ENCODE measurements at regions not wholly inside any gene's neighbourhood (a gene's known extent, or its start where the extent isn't known, plus 50 kb on each side); places are given as distances from the start of the nearest gene placed in this dataset.
"Not testable (repeated sequence)": the region's sequence is repeated elsewhere in the genome, so short reads cannot be mapped to it uniquely, and the experiment has no call there.

DNA sequence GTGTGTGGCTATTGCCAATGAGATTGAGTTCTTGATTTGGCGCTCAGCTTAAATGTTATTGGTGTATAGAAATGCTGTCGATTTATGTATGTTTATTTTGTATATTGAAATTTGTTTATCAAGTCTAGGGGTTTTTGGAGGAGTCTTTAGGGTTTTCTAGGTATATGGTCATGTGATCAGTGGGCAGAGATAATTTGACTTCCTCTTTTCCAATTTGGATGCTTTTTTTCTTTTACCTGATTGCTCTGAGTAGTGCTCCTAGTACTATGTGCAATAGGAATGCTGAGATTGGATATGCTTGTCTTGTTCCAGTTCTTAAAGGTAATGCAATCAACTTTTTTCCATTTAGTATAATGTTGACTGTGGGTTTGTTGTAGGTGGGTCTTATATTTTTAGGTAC lies 99.8 kb upstream of the PMCH start:
- DNase-seq, result no peak

DNA sequence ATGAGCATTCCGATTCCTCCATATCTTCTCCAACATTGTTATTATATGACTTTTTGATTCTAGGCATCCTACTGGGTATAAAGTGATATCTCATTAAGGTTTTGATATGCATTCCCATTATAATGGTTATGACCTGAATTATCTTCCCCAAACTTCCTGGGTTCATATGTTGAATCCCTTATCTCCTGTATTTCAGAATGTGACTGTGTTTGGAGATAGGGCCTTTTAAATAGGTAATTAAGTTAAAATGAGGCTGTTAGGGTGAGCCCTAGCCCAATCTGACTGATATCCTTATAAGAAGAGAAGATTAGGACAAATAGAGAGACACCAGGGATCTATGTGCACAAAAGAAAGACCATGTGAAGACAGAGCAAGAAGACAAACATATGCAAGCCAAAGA lies 96.9 kb upstream of the PMCH start:
- no peak for DNase-seq

DNA sequence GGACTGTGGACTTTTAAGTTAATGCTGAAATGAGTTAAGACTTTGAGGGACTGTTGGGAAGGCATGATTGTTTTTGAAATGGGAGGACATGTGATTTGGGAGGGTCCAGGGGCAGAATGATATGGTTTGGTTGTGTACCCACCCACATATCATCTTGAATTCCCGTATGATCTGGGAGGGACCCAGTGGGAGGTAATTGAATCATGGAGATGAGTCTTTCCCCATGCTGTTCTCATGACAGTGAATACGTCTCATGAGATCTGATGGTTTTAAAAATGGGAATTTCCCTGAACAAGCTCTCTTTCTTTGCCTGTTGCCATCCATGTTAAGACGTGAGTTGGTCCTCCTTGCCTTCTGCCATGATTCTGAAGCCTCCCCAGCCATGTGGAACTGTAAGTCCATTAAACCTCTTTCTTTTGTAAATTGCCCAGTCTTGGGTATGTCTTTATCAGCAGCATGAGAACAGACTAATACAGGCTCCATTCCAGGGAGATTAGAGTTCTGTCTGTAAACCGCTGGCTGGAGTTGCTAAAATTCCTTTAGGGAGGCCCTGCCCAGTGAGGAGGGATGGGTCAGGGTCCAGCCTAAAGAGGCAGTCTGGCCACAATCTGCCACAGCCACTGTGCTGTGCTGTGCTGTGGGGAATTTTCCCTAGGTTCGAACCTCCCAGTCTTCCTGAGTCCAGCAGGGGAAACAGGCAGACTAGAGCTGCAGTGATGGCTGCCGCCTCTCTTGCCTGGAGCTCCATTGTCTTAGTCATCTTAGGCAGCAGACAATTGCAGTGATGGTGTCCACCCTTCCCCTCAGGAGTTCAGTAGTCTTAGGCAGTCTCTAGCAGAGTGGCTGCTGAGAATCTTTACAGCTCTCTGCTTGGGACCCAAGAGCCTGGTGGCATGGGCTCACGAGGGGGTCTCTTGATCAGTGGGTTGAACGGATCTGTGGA lies 94.1 kb upstream of the PMCH start:
- DNase-seq, result not testable (repeated sequence)

DNA sequence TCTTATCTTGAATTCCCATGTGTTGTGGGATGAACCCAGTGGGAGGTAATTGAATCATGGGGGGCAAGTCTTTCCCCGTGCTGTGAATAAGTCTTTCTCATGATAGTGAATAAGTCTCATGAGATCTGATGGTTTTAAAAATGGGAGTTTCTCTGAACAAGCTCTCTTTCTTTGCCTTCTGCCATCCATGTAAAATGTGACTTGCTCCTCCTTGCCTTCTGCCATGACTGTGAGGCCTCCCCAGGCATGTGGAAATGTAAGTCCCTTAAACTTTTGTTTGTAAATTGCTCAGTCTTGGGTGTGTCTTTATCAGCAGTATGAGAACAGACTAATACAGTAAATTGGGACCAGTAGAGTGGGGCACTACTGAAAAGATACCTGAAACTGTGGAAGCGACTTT lies 92.1 kb upstream of the PMCH start:
- not testable (repeated sequence) for DNase-seq

DNA sequence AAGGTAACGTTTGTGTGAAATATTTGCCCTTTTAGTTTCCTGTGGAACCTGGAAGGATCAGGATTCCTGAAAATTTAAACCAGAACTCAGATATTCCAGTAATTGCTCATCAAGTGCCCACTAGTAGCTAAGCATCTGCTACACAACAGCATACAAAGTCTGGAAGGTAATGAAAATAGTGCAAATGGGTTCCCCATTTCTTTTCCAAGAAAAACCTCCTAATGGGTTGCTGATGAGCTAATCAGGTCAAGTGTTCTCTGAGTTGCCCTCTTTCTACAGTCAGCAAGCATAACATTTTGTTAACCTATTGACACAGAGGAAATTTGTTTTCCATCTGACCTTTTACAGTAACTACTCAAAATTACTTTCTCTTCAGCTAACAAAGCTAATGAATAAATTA lies 83.6 kb upstream of the PMCH start:
- no peak for DNase-seq

DNA sequence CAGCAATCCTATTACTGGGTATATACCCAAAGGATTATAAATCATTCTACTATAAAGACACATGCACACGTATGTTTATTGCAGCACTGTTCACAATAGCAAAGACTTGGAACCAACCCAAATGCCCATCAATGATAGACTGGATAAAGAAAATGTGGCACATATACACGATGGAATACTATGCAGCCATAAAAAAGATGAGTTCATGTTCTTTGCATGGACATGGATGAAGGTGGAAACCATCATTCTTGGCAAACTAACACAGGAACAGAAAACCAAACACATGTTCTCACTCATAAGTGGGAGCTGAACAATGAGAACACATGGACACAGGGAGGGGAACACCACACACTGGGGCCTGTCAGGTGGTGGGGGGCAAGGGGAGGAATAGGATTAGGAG lies 58.1 kb upstream of the PMCH start:
- DNase-seq, result not testable (repeated sequence)

DNA sequence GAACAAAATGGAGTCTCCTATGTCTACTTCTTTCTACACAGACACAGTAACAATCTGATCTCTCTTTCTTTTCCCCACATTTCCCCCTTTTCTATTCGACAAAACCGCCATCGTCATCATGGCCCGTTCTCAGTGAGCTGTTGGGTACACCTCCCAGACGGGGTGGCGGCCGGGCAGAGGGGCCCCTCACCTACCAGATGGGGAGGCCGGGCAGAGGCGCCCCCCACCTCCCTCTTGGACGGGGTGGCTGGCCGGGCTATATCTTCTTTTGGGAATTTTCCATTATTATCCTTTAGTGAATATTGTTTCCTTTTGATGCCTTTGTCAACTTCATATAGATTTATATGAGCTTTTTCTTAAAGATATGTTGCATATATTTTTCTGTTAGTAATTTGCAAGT lies 53.4 kb upstream of the PMCH start:
- not testable (repeated sequence) for DNase-seq

DNA sequence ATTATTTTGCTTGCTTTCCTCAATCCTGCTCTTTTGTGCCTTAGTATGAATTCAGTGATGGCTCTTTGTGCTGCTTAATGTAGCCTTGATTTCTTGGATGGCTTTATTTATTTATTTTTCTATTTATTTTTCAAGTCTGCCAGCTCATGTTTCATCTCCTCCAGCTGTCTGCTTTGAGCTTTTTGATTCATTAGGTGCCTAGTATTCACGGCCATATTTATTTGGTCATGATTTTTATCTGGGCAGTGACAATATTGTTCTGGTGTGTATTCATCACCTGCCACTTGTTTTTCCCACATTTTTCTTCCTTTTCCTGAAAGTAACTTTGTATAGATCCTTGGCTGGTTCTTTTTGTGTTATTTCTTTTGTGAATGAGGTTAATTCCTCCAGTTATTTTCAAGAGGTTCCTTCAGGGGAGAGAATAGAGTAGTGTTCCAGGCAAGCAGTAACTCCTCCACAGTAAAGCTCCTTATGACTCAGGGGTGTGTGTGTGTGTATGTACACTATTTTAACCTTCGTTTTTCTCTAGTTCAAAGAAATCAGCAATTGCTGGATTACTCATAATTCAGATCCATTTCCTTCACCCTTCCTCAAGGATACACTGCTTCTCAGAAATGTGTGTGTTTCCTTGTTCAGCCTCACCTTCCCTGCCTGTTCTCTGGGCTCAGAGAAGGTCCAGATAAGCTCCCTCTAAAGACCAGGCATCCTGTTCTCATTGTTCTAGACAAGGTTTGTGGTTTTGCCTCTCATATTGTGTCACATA lies 51.6 kb upstream of the PMCH start:
- no peak for DNase-seq

Data from NCI-H2081 (cell line).